Esophagus squamous epithelium (tissue), 4 donors: ENCODE measurements at regions not wholly inside any gene's neighbourhood (a gene's known extent, or its start where the extent isn't known, plus 50 kb on each side); places are given as distances from the start of the nearest gene placed in this dataset.

Experiments used
- POLR2A ChIP-seq, 4 donors: fragments of 450-650 bp; IDR thresholded peaks; one replicate each; pipeline ENCODE4 v1.6.1; 2017; ENCODE audit warnings: antibody characterized with exemption in 4 of 4, mild to moderate bottlenecking in 4 of 4, moderate library complexity in 3 of 4
- TF ChIP-seq, protein P1 (sequence below), 6 experiments: fragments of 450-650 bp in 4 of 6; fragments of 200-600 bp in 2 of 6; sonication (generic) in 2 of 6; IDR thresholded peaks; one replicate each; pipeline ENCODE4 v1.5.1; 2016 to 2019; ENCODE audit warnings: antibody characterized with exemption in 6 of 6, mild to moderate bottlenecking in 4 of 6, moderate library complexity in 4 of 6

- TF ChIP-seq, protein P1, sequence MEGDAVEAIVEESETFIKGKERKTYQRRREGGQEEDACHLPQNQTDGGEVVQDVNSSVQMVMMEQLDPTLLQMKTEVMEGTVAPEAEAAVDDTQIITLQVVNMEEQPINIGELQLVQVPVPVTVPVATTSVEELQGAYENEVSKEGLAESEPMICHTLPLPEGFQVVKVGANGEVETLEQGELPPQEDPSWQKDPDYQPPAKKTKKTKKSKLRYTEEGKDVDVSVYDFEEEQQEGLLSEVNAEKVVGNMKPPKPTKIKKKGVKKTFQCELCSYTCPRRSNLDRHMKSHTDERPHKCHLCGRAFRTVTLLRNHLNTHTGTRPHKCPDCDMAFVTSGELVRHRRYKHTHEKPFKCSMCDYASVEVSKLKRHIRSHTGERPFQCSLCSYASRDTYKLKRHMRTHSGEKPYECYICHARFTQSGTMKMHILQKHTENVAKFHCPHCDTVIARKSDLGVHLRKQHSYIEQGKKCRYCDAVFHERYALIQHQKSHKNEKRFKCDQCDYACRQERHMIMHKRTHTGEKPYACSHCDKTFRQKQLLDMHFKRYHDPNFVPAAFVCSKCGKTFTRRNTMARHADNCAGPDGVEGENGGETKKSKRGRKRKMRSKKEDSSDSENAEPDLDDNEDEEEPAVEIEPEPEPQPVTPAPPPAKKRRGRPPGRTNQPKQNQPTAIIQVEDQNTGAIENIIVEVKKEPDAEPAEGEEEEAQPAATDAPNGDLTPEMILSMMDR (IDR thresholded peaks at IDR 0.05): no peak
- TF ChIP-seq POLR2A (IDR thresholded peaks at IDR 0.05): no peak
These were observed 105.1 kb upstream of the FRMD4B start for GRCh38 chr3:69490971-69491370.
